ENCODE measurements at regions not wholly inside any gene's neighbourhood (a gene's known extent, or its start where the extent isn't known, plus 50 kb on each side); places are given as distances from the start of the nearest gene placed in this dataset.

GRCh38 chr2:64362562-64363026 lies 91.4 kb upstream of the LGALSL start:
- TF ChIP-seq CTCF (IDR thresholded peaks at IDR 0.05) (no peak), POLR2AphosphoS5 (IDR thresholded peaks at IDR 0.05) (no peak), EP300 (IDR thresholded peaks at IDR 0.05) (no peak)

Data from gastroesophageal sphincter (tissue), 3 donors.